Lower leg skin (tissue), 3 donors: ENCODE measurements at regions not wholly inside any gene's neighbourhood (a gene's known extent, or its start where the extent isn't known, plus 50 kb on each side); places are given as distances from the start of the nearest gene placed in this dataset.

ENCODE experiments used
- CTCF ChIP-seq, 3 donors: fragments of 450-650 bp; IDR thresholded peaks; one replicate each; pipeline ENCODE4 v1.5.1; 2016; ENCODE audit warnings: antibody characterized with exemption in 3 of 3, mild to moderate bottlenecking in 3 of 3, moderate library complexity in 2 of 3
- POLR2A ChIP-seq, 2 donors: fragments of 450-650 bp; IDR thresholded peaks; one replicate each; pipeline ENCODE4 v1.6.1; 2016 to 2017; ENCODE audit warnings: antibody characterized with exemption in 2 of 2, mild to moderate bottlenecking in 1 of 2, moderate library complexity in 1 of 2

DNA sequence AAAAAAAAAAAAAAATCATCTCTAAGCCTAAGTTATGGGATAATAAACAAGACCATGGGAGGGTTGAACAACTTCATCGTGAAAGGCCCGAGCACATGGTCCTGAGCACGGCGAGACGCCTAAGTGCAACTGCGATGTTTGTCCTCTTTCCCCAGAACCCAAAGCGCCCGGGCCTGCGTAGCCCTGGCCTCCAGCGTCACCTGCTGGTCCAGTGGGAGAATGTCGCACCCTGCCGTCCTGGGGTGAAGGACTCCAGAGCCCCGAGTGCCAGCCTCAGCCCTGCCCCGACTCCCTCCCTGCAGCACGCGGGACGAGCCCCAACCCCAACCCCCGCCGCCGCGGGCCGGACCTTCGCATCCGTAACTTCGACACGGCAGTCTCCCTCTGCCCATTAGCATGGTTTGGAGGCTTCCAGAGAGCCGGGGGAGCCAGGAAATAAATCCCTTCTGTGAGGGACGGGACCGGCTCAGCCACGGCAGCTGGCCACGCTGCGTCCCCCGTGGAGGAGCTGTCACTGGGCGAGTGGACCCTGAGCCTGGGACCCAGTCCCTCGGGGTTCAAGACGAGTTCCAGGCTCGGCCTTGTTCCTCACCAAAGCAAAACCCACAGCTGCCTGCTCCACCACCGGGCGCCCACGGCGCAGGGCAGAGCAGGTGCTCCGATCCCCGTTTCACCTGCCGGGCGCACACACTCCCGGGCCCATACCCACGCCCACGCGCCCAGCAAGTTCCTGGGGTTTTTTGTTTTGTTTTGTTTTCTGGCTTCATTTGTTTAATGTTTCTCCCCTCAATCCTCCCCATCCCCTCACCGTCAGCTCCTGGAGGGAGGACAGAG, 132.5 kb upstream of the HAND1 start:
- no peak for TF ChIP-seq CTCF (IDR thresholded peaks at IDR 0.05)
- TF ChIP-seq POLR2A (IDR thresholded peaks at IDR 0.05): no peak
